ENCODE measurements at regions not wholly inside any gene's neighbourhood (a gene's known extent, or its start where the extent isn't known, plus 50 kb on each side); places are given as distances from the start of the nearest gene placed in this dataset.

DNA sequence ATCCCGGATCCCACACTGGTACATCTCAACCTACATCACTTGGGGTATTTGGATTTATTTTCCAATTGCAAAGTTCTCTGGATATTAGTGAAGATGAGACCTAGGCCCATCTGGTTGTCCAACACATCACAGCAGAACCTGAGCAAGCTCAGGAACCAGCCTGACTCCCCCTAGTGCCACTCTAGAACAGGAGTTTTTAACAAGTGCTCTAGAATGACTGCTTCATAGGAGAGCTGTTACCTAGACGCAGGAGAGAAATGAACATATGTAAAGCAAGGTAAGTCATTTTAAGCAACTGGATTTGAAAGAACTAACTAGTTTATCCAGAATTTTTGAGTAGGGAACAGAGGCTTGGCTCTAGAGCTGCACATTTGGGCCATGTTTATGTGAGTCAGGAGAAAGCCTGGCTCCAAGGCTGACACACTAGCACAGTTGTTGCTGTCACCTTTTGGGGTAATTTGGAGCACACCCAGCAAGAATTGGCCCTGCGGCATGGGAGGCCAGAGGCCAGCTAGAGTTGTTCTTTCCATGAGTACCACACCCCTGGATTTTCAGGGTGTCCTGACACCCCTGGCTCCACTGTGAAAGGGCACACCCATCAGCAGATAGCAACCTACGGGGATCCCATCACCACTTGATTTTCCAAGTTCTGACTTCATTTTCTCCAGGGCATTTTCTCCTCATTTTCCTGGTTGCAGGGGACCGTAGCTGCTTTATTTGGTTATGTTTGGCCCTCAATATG, 110.9 kb upstream of the LPAR1 start:
- TF ChIP-seq CTCF (IDR thresholded peaks at IDR 0.05; ENCODE audit: low read depth, low read length, poor library complexity, severe bottlenecking) (peak; percentile 25), EZH2phosphoT487 (IDR thresholded peaks at IDR 0.05; ENCODE audit: borderline replicate concordance, low read length) (no peak)
